GM12872 (cell line): ENCODE measurements at regions not wholly inside any gene's neighbourhood (a gene's known extent, or its start where the extent isn't known, plus 50 kb on each side); places are given as distances from the start of the nearest gene placed in this dataset.

Source experiments
- TF ChIP-seq, protein P1 (sequence below): IDR thresholded peaks from 3 replicates; pipeline ENCODE4 v1.5.1; 2011; ENCODE audit warnings: low read depth, mild to moderate bottlenecking, low read length, moderate library complexity; ENCODE audit not compliant: insufficient read depth

DNA sequence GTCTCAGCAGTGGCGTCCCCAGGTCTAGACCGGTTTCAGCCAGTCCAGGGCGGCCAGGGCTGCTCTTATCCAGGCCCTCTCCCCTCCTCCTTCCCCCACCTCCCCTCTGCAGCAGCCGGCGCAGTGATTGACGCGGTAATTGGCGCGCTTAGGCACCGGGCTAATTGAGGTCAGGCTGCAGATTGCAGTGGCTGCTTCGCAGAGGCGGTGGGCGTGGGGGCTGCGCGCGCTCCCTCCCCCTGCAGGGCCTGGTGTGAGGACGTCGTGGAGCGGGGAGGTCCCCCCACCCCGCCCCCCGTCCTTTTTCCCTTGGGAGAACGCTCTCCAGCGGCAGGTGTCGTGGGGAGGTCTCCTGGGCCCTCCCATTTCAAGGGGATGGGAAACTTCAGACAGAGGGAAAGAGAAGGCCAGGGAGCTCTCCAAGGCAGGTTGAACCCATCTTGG is 70.4 kb upstream of the BLCAP start:
- TF ChIP-seq, protein P1, sequence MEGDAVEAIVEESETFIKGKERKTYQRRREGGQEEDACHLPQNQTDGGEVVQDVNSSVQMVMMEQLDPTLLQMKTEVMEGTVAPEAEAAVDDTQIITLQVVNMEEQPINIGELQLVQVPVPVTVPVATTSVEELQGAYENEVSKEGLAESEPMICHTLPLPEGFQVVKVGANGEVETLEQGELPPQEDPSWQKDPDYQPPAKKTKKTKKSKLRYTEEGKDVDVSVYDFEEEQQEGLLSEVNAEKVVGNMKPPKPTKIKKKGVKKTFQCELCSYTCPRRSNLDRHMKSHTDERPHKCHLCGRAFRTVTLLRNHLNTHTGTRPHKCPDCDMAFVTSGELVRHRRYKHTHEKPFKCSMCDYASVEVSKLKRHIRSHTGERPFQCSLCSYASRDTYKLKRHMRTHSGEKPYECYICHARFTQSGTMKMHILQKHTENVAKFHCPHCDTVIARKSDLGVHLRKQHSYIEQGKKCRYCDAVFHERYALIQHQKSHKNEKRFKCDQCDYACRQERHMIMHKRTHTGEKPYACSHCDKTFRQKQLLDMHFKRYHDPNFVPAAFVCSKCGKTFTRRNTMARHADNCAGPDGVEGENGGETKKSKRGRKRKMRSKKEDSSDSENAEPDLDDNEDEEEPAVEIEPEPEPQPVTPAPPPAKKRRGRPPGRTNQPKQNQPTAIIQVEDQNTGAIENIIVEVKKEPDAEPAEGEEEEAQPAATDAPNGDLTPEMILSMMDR, result no peak

DNA sequence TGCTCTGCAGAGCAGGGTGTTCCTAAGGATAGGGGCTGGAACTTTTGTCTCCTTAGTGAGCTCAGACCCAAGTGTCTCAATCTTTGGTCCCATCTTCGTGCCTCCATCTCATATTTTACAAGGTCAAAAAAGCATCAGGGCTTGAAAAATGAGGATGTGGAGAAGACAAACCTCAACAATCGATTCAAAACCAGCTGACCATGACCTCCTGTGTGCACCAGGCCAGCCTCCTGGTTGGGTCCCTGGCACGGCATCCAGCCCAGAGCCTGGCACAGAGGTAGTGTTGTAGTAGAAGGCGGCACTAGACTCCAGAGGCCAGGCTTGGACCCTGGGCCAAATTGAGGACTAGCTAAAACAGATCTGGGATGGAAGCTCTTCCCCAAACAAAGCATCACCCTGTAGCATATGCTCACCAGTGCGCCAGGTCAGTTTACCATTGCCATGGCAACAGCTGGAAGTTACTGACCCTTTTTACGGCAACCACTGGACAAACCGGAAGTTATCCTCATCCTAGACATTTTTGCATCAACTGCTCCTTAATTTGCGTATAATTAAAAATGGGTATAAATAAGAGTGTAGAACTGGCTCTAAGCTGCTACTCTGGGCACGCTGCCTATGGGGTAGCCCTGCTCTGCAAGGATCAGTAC is 69.3 kb upstream of the BLCAP start:
- TF ChIP-seq, protein P1, result no peak

DNA sequence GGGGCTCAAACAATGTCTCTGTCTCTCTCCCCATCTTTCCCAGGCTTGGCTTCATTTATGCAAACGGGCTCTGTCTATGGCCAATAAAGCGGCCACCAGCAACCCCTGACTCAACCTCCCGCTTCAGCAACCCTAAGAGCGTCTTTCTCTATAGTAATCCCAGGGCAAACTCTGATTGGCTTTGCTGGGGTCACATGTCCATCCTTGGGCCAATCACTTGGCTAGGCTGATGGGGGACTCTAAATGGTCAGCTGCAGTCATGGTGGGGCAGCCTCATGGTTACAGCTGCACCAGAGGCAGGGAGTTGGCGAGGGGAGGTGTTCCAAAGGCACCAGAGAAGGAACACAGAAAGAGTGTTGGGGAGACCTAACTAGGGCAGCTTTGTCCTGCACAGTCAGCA is 68.5 kb upstream of the BLCAP start:
- TF ChIP-seq, protein P1, result no peak

DNA sequence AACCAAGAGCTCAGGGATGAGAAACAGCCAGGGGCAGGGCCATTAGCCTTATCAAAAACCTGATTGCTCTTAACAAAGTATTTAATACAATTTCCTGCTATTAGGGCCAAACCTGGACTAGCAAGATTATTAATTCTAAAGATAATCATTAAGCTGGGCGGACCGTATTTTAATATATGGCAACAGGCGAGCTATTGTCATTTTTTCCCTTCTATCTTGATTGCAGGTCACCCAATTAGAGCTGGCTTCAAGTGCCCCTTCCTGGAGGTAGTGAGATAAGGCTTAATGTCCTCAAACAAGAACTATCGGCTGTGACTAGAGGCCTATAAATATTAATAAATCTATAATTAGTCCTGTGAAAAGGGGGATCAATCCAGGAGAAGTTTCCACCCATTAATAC is 66.0 kb upstream of the BLCAP start:
- TF ChIP-seq, protein P1, result no peak

DNA sequence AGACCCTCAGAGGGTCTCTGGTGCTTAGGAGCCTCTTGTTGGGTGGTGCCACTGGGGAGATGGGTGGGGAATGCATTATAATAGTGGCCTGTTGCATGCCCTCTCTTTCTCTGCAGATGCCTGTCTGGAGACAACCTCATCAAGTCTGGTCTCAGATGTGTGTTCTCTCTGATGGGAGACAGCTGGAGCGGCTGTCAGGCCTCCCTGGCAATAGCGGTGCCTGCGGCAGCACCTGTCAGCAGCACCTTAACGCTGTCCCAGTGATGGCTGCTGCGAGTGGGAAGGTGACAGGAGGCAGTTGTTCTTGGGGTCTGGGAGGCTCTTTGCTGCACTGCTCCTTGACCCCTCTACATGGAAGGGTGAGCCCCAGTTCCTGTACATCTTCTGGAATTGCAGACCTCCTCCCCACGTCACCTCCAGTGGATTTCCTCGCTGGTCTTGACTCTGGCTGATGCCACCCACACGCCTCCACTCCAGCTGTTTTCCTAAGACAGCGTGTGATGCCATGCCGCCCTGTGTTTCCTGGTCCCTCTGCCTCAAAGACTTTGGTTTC is 63.3 kb upstream of the BLCAP start:
- TF ChIP-seq, protein P1, result no peak

DNA sequence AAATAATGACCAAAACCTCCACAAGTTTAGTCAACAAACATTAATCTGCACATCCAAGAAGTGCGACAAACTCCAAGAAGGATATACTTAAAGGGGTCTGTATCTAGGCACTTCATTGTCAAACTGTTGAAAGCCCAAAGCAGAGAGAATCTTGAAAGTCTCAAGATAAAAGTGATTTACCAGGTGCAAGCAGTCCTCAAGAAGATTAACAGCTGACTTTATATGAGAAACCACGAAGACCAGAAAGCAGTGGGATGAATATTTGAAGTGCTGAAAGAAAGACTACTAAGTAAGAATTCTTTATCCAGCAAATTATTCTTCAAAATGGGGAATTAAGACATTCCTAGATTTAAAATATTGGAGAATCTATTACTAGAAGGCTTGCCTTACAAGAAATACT is 58.4 kb upstream of the BLCAP start:
- TF ChIP-seq, protein P1, result no peak

DNA sequence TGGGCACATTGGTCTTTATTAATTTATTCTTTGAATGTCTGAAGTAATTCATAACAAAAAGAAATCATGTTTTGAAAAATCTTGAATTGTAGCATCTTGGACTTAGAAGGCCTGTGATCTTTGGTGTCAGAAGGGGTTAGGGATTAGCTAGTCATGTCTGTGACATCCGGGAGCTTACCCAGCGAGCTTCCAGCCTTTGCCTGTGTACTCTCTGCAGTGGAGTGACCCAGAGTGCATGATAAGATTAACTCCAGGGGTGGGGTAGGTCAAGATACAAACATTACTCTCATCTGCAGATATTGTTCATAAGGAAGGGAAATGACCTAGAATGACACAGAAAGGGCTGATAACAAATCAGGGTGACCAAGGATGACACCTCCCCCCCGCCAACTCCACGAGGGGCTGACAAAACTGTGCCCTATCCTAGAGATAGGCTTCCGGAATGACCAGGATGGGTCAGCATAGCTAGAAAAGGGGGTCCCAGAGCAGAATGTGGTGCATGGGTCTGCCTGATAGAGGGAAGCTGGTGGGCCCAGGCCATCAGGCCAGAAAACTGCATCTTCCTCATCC is 56.6 kb upstream of the BLCAP start:
- TF ChIP-seq, protein P1, result no peak
